NCI-H446 (cell line): ENCODE measurements at regions not wholly inside any gene's neighbourhood (a gene's known extent, or its start where the extent isn't known, plus 50 kb on each side); places are given as distances from the start of the nearest gene placed in this dataset.

Experiments
- DNase-seq, 2 experiments: peaks; one replicate each; lab custom pipeline; 2025; lab: John Stamatoyannopoulos, UW

- DNase-seq, result no peak
These were observed 510.2 kb downstream of the METTL15 start for GRCh38 chr11:28618416-28618815.

DNA sequence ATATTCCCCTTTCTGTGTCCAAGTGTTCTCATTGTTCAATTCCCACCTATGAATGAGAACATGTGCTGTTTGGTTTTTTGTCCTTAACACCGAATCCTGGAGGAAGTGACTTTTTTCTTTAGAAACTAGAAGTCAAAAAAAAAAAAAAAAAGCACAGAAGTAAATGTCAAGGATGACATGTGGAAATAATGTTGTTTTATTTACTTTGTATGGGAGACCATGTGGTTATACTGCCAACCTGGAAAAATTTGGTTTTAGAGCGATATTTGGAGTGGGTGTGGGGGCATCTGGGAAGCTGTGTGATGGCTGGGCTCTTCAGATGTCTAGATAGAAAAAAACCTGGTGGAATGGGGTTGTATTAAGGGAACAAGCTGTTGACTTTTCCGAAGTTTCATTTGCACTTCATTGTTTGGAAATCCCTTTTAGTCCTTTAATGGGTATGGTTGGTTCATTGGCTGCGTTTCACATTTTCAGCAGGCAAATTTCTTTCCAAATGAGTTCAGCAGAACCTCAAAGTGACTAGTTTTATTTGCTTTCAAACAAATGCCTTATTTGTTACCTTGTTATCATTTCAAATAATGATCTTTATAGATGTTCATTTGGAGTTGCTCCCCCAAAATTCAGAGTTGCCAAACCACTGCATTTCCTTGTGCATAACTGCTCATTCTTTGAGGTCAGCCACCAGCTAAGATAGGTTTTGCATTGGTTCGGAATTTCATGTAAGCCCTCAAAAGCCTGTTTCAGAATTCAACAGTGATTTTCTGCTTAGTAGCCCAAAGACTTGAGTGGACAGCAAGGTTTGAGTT is 508.2 kb downstream of the METTL15 start:
- DNase-seq, result no peak

DNA sequence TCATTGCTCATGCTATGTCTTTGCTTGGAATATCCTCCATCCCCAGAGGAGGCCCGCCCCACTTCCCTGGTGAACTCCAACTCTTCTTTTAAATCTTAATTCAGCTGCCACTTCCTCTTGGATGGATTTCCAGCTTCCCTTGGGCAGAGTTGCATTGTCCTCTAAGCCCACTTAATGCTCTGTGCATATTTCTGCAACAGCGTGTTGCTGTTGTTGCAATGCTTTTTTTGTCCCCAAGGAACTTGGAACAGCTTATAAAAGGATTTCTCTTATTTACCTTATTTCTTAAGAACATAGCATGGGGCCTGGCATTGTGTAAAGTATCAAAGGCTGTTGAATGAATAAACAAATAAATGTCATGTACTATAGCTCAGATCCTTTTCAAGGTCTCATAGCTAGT is 507.4 kb downstream of the METTL15 start:
- no peak for DNase-seq

- no peak for DNase-seq
These were observed 498.7 kb downstream of the METTL15 start for GRCh38 chr11:28606930-28607329.

- no peak for DNase-seq
These were observed 491.5 kb downstream of the METTL15 start for GRCh38 chr11:28599656-28600055.

DNA sequence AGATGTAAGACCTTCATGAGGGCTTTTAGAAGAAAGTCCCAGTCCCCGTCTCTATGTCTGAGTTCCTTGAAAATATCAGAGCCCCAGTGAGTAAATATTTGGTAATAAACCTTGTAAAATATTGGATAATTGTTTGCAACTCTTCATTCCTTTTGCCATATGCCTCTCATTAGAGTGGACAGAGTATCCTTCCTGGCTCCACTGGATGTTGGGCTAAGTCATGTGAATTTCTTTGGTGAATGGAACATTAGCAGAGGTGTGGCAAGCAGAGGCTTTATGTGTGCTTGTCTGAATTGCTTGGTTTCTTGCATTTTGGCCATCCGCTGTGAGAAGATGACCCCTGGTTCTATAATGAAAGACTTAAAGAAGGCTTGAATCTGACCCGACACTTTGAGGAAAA is 490.3 kb downstream of the METTL15 start:
- DNase-seq, result no peak

DNA sequence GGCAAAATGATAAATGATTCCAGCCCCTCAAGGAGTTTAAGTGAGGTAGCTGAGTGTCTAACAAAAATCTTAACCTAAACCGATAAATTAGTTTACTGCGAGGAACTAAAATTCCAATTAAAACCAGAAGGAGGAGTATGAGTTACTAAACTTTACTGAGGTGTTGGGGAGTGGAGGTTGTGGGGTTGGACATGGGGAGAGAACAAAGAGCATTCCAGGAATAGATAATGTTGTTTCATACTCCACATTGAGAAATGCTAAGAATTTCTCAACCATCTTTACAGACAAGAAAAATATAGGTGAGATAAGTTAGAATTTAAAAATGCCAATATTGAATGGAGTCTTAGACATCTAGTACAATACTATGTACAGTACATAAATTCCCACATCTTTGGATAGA is 488.6 kb downstream of the METTL15 start:
- no peak for DNase-seq

GRCh38 chr11:28592141-28592540 is 484.0 kb downstream of the METTL15 start:
- no peak for DNase-seq

DNA sequence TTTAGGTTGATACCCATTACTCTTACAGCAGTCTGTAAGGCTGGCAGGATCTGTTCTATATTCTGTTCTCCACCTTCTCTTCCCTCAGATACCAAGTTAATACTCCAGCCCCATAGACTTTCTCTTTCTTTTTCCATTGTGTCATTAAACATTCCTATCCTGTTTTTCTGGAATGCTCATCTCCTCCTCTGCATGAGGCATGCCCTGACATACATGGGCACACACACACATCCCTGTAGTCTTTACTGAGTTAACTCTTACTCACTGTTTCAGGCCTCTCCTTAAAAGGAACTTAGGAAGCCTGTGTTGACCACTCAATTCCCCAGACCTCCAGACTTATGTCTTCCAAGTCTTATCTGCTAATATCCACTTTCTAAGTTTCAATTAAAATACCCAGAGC is 476.8 kb downstream of the METTL15 start:
- DNase-seq, result no peak

- DNase-seq, result no peak
These were observed 474.3 kb downstream of the METTL15 start for GRCh38 chr11:28582506-28582905.

- DNase-seq, result no peak
These were observed 473.4 kb downstream of the METTL15 start for GRCh38 chr11:28581286-28582242.

DNA sequence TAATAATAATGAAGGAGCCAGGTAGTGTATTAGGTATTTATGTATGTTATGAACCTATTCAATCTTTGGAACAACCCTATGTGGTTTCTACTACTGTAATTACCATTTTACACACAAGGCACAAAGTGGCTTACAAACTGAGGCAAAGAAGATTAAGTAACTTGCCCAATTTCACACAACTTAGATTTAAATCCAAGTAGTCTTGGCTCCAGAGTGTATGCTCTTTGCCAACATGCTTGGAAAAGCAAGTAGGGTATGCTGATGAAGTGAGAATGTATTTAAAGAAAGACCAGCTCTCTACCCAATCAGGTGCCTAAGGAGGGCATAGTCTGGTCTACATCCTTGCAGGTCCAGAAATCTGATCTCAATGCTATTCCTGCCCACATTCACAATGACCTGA is 463.2 kb downstream of the METTL15 start:
- DNase-seq, result no peak

- no peak for DNase-seq
These were observed 460.9 kb downstream of the METTL15 start for GRCh38 chr11:28569106-28569505.

- DNase-seq, result no peak
These were observed 458.3 kb downstream of the METTL15 start for GRCh38 chr11:28566339-28567089.

GRCh38 chr11:28559492-28559891 is 451.3 kb downstream of the METTL15 start:
- no peak for DNase-seq

- no peak for DNase-seq
These were observed 439.1 kb downstream of the METTL15 start for GRCh38 chr11:28547321-28547741.

- no peak for DNase-seq
These were observed 437.3 kb downstream of the METTL15 start for GRCh38 chr11:28545536-28545935.

DNA sequence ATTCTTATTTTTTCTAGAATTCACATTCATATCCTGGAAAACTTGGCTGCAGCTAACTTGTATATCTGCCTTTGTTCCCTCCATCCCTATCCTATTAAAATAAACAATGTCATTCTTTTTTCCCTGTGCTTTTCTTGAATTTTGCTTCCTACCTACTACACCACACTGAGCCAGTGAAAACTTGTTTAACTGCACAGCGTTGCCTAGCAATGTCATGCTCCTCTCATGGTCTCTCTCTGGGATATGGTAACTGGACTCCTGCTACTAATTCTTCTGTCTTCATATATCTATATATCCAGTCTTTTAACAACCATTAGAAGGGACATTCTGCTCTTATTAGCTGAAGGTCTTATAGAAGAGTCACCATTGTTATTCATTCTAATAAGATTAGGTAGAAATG is 434.4 kb downstream of the METTL15 start:
- DNase-seq, result no peak

- no peak for DNase-seq
These were observed 431.2 kb downstream of the METTL15 start for GRCh38 chr11:28539239-28540030.

DNA sequence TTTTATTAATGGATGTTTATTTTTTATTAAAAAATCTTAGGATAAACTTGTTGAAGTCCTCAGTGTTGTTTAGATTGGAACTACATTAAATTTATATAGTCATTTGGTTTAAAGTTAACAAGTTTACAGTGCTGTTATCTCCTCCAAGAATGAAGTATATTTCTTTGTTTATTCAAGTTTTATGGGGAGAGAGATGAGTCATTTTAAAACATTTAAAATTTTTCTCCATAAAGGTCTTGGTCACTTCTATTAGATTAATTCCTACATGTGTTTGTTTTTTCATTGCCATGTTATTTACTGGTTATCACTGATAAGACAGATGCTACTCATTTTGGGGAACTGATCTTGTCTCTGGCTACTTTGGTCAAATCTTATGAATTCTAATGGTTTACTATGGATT is 429.6 kb downstream of the METTL15 start:
- DNase-seq, result no peak

DNA sequence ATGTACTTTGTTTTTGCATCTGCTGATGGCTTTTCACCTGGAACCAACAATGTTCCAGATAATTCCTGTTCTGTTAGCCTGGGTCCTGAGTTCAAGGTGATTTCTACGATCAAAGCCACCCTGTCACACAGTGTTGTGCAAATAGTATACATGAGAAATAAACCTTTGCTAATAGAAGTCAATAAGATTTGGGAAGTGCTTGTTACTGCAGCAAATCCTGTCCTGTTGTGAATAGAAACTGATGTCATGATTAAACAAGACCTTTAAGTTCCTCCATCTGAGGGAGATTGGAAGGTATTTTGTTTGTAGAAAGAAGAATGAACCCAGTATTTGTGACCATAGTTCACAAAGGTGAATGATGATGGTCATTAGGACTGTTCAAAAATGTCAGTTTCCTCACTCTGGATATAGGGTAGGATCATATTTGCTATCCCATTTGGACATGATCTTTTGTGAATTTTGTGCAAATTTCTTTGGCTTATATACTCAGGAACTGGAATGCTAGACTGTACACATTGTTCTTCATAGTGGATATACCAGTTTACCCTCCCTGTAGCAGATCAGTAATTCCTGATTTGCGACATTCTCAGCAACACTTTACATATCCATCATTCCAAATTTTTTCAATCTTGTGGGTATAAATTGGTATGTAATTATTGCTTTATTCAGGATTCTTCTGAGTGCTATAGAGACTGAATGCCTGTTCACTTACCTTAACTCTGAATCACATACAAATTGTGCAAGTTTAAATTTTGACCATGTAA is 428.5 kb downstream of the METTL15 start:
- no peak for DNase-seq
